ENCODE measurements at regions not wholly inside any gene's neighbourhood (a gene's known extent, or its start where the extent isn't known, plus 50 kb on each side); places are given as distances from the start of the nearest gene placed in this dataset.

DNA sequence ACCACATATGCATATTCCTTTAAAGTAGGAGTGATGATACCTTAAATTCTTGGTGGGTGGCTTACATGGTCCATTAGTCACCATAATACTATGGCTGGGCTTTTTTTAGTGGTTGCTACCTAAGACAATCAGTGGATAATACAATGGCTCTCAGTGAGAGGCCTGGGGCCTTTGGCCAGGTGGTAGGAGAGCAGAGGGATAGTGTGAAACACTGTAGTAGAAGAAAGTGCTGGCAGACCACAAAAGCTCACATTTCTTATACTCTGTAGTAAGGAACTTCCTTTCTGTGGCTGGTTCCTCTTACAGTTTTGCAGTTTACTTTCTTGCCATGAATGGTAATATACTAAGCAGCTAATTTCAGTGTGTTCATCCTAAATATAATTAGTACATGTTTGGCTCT is 583.5 kb downstream of the XIRP2 start:
- no peak for ATAC-seq (ENCODE audit: insufficient read depth, low read depth)

DNA sequence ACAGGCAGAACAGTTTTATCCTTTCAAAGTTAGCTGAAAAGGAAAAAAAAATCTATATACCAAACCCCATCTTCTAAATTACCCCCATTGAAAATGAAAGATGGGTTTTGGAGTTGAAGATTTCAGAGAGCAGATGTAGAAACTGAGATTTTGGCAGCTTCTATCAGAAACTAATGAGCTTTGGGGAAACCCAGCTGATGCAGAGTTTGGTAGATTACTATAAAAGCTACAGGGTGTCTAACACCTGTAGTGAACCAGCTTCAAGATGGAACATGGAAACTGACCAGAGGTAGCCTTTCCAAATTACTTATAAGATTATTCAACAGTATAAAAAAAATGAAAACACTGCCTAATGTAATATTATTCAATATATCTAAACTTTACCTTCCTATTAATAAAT is 583.1 kb downstream of the XIRP2 start:
- no peak for ATAC-seq (ENCODE audit: insufficient read depth, low read depth)
- H3K27me3 ChIP-seq (ENCODE audit: insufficient read depth, low read length, poor library complexity), result no peaks in the 10 kb centered on the region
- H3K4me3 ChIP-seq (ENCODE audit: low read depth in 1 of 2, low read length in 2 of 2), result no peak overlapping the region
- TF ChIP-seq CTCF (IDR thresholded peaks at IDR 0.05; ENCODE audit: borderline replicate concordance, extremely low read depth, low read length, poor library complexity, severe bottlenecking) (no peak), EZH2 (IDR thresholded peaks at IDR 0.05; ENCODE audit: borderline replicate concordance, low read depth, low read length, severe bottlenecking) (no peak)
- no peaks in the 10 kb centered on the region for H3K9me3 ChIP-seq (ENCODE audit: insufficient read depth, low read length, severe bottlenecking)
- no peaks in the 10 kb centered on the region for H4K20me1 ChIP-seq (ENCODE audit: insufficient read depth, low read length)
- H3K27ac ChIP-seq (ENCODE audit: low read length), result no peak overlapping the region
- DNase-seq, result no peak
- H3K4me2 ChIP-seq (ENCODE audit: insufficient read depth, low read length), result no peak overlapping the region
- H3K79me2 ChIP-seq (ENCODE audit: insufficient read depth, low read length), result no peaks in the 10 kb centered on the region
- H3K9ac ChIP-seq (ENCODE audit: low read depth, low read length), result no peak overlapping the region
- no peak overlapping the region for H2AFZ ChIP-seq (ENCODE audit: low read depth, low read length)
- H3K4me1 ChIP-seq (ENCODE audit: insufficient read depth, low read length), result no peaks in the 10 kb centered on the region
- H3K36me3 ChIP-seq (ENCODE audit: insufficient read depth, low read length), result no peaks in the 10 kb centered on the region

More for the DNA sequence above, 583.5 kb downstream of the XIRP2 start:
- no peaks in the 10 kb centered on the region for H3K4me1 ChIP-seq (ENCODE audit: insufficient read depth, low read length)
- TF ChIP-seq EZH2 (IDR thresholded peaks at IDR 0.05; ENCODE audit: borderline replicate concordance, low read depth, low read length, severe bottlenecking) (no peak), CTCF (IDR thresholded peaks at IDR 0.05; ENCODE audit: borderline replicate concordance, extremely low read depth, low read length, poor library complexity, severe bottlenecking) (no peak)
- no peak overlapping the region for H3K4me3 ChIP-seq (ENCODE audit: low read depth in 1 of 2, low read length in 2 of 2)
- H3K27ac ChIP-seq (ENCODE audit: low read length), result no peak overlapping the region
- H3K36me3 ChIP-seq (ENCODE audit: insufficient read depth, low read length), result no peaks in the 10 kb centered on the region
- no peaks in the 10 kb centered on the region for H3K9me3 ChIP-seq (ENCODE audit: insufficient read depth, low read length, severe bottlenecking)
- H3K4me2 ChIP-seq (ENCODE audit: insufficient read depth, low read length), result no peak overlapping the region
- H3K9ac ChIP-seq (ENCODE audit: low read depth, low read length), result no peak overlapping the region
- H3K27me3 ChIP-seq (ENCODE audit: insufficient read depth, low read length, poor library complexity), result no peaks in the 10 kb centered on the region
- no peaks in the 10 kb centered on the region for H4K20me1 ChIP-seq (ENCODE audit: insufficient read depth, low read length)
- no peak overlapping the region for H2AFZ ChIP-seq (ENCODE audit: low read depth, low read length)
- no peak for DNase-seq
- H3K79me2 ChIP-seq (ENCODE audit: insufficient read depth, low read length), result no peaks in the 10 kb centered on the region

GRCh38 chr2:167462379-167462778 is 574.1 kb downstream of the XIRP2 start:
- no peak for ATAC-seq (ENCODE audit: insufficient read depth, low read depth)
- H3K27ac ChIP-seq (ENCODE audit: low read length), result no peak overlapping the region
- H3K9me3 ChIP-seq (ENCODE audit: insufficient read depth, low read length, severe bottlenecking), result no peaks in the 10 kb centered on the region
- H3K9ac ChIP-seq (ENCODE audit: low read depth, low read length), result no peak overlapping the region
- H3K4me3 ChIP-seq (ENCODE audit: low read depth in 1 of 2, low read length in 2 of 2), result no peak overlapping the region
- no peaks in the 10 kb centered on the region for H3K4me1 ChIP-seq (ENCODE audit: insufficient read depth, low read length)
- TF ChIP-seq EZH2 (IDR thresholded peaks at IDR 0.05; ENCODE audit: borderline replicate concordance, low read depth, low read length, severe bottlenecking) (no peak), CTCF (IDR thresholded peaks at IDR 0.05; ENCODE audit: borderline replicate concordance, extremely low read depth, low read length, poor library complexity, severe bottlenecking) (no peak)
- H3K27me3 ChIP-seq (ENCODE audit: insufficient read depth, low read length, poor library complexity), result no peaks in the 10 kb centered on the region
- no peaks in the 10 kb centered on the region for H3K36me3 ChIP-seq (ENCODE audit: insufficient read depth, low read length)
- DNase-seq, result no peak
- no peaks in the 10 kb centered on the region for H4K20me1 ChIP-seq (ENCODE audit: insufficient read depth, low read length)
- no peaks in the 10 kb centered on the region for H3K79me2 ChIP-seq (ENCODE audit: insufficient read depth, low read length)
- no peak overlapping the region for H3K4me2 ChIP-seq (ENCODE audit: insufficient read depth, low read length)
- no peak overlapping the region for H2AFZ ChIP-seq (ENCODE audit: low read depth, low read length)

GRCh38 chr2:167454036-167454435 is 565.8 kb downstream of the XIRP2 start:
- no peak for TF ChIP-seq EZH2 (IDR thresholded peaks at IDR 0.05; ENCODE audit: borderline replicate concordance, low read depth, low read length, severe bottlenecking)
- TF ChIP-seq CTCF (IDR thresholded peaks at IDR 0.05; ENCODE audit: borderline replicate concordance, extremely low read depth, low read length, poor library complexity, severe bottlenecking), result no peak
- Histone ChIP-seq H3K4me1 (ENCODE audit: insufficient read depth, low read length) (no peaks in the 10 kb centered on the region), H2AFZ (ENCODE audit: low read depth, low read length) (no peak overlapping the region), H3K4me3 (ENCODE audit: low read depth in 1 of 2, low read length in 2 of 2) (no peak overlapping the region), H4K20me1 (ENCODE audit: insufficient read depth, low read length) (no peaks in the 10 kb centered on the region), H3K4me2 (ENCODE audit: insufficient read depth, low read length) (no peak overlapping the region), H3K27me3 (ENCODE audit: insufficient read depth, low read length, poor library complexity) (no peaks in the 10 kb centered on the region), H3K36me3 (ENCODE audit: insufficient read depth, low read length) (no peaks in the 10 kb centered on the region), H3K79me2 (ENCODE audit: insufficient read depth, low read length) (no peaks in the 10 kb centered on the region), H3K27ac (ENCODE audit: low read length) (no peak overlapping the region), H3K9ac (ENCODE audit: low read depth, low read length) (no peak overlapping the region), H3K9me3 (ENCODE audit: insufficient read depth, low read length, severe bottlenecking) (no peaks in the 10 kb centered on the region)
- no peak for DNase-seq
- no peak for ATAC-seq (ENCODE audit: insufficient read depth, low read depth)
